ENCODE measurements at regions not wholly inside any gene's neighbourhood (a gene's known extent, or its start where the extent isn't known, plus 50 kb on each side); places are given as distances from the start of the nearest gene placed in this dataset.

- TF ChIP-seq CTCF (IDR thresholded peaks at IDR 0.05; ENCODE audit: insufficient read depth in 1 of 2, low read depth in 1 of 2, low read length in 1 of 2, severe bottlenecking in 1 of 2, unreplicated experiment in 1 of 2) = no peak
- BruUV-seq (replicated peaks) = no TSS peak
- no peaks in the 10 kb centered on the region for H3K4me1 ChIP-seq
- Mint-ChIP-seq H3K9me3 (ENCODE audit: unreplicated experiment) (no peaks in the 10 kb centered on the region), H3K27ac (ENCODE audit: unreplicated experiment) (no peak overlapping the region), H3K4me1 (ENCODE audit: low read depth, unreplicated experiment) (no peaks in the 10 kb centered on the region), H3K4me3 (ENCODE audit: unreplicated experiment) (no peak overlapping the region), H3K36me3 (ENCODE audit: insufficient read depth, unreplicated experiment) (no peaks in the 10 kb centered on the region), H3K27me3 (ENCODE audit: insufficient read depth, unreplicated experiment) (no peaks in the 10 kb centered on the region)
- ChIA-PET CTCF (no interaction called here), POLR2A (no interaction called here)
- intact Hi-C loops (cut with micrococcal nuclease; ENCODE audit: unreplicated experiment) = no loop called here
- no peaks in the 10 kb centered on the region for H3K9me3 ChIP-seq
- H3K4me3 ChIP-seq (ENCODE audit: low read depth, low read length) = no peak overlapping the region
- no peak for DNase-seq
- H3K27me3 ChIP-seq (replicated peaks; ENCODE audit: control insufficient read depth, insufficient read depth, low read length) = no peaks in the 10 kb centered on the region
- H3K36me3 ChIP-seq (ENCODE audit: control insufficient read depth, insufficient read depth, low read length) = no peaks in the 10 kb centered on the region
Observed at GRCh38 chr9:75289332-75289731, 201.0 kb downstream of the OSTF1 start.

DNA sequence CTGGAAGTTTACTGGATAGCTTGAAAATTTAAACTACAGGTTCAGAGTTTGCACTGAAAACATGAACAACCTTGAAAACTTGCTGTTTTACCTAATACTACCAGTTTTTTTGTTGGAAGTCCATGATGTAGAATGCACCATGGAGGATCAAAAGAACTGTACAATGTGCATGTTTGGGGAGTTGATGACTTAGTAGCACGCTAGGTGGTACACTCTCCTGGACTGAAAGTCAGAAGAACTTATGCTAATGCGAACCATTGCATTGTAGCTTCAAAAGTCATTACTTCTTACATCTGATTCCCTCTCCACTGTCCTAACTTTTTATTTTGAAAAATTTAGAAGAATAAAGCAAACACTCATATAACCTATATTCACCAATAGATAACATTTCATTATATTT lies 211.0 kb downstream of the OSTF1 start:
- intact Hi-C loops (cut with micrococcal nuclease; ENCODE audit: unreplicated experiment) = no loop called here
- no peak for DNase-seq
- ChIA-PET POLR2A (no interaction called here), CTCF (no interaction called here)
- no peaks in the 10 kb centered on the region for H3K27me3 Mint-ChIP-seq (ENCODE audit: insufficient read depth, unreplicated experiment)
- no peak overlapping the region for H3K4me3 Mint-ChIP-seq (ENCODE audit: unreplicated experiment)
- Histone ChIP-seq H3K36me3 (ENCODE audit: control insufficient read depth, insufficient read depth, low read length) (no peaks in the 10 kb centered on the region), H3K4me3 (ENCODE audit: low read depth, low read length) (no peak overlapping the region), H3K9me3 (no peaks in the 10 kb centered on the region), H3K4me1 (no peaks in the 10 kb centered on the region), H3K27me3 (replicated peaks; ENCODE audit: control insufficient read depth, insufficient read depth, low read length) (no peaks in the 10 kb centered on the region)
- H3K27ac Mint-ChIP-seq (ENCODE audit: unreplicated experiment) = no peak overlapping the region
- no peaks in the 10 kb centered on the region for H3K4me1 Mint-ChIP-seq (ENCODE audit: low read depth, unreplicated experiment)
- no peak for TF ChIP-seq CTCF (IDR thresholded peaks at IDR 0.05; ENCODE audit: insufficient read depth in 1 of 2, low read depth in 1 of 2, low read length in 1 of 2, severe bottlenecking in 1 of 2, unreplicated experiment in 1 of 2)
- H3K36me3 Mint-ChIP-seq (ENCODE audit: insufficient read depth, unreplicated experiment) = no peaks in the 10 kb centered on the region
- H3K9me3 Mint-ChIP-seq (ENCODE audit: unreplicated experiment) = no peaks in the 10 kb centered on the region
- no TSS peak for BruUV-seq (replicated peaks)

DNA sequence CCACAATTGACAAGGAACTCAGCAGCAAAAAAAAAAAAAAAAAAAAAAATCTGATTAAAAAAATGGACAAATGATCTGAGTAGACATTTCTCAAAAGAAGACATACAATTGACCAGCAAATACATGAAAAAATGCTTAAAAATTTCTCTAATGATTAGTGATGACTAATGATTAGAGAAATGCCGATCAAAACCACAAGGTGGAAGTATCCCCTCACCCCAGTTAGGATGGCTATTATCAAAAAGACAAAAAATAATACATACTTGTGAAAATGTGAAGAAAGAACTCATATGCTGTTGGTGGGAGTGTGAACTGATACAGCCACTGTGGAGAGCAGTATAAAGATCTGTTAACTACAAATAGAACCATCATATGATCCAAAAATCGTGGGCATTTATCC lies 245.3 kb downstream of the OSTF1 start:
- no TSS peak for BruUV-seq (replicated peaks)
- Mint-ChIP-seq H3K4me3 (ENCODE audit: unreplicated experiment) (no peak overlapping the region), H3K36me3 (ENCODE audit: insufficient read depth, unreplicated experiment) (no peaks in the 10 kb centered on the region), H3K27me3 (ENCODE audit: insufficient read depth, unreplicated experiment) (peaks cover 2% of the 10 kb centered on the region), H3K27ac (ENCODE audit: unreplicated experiment) (no peak overlapping the region), H3K9me3 (ENCODE audit: unreplicated experiment) (no peaks in the 10 kb centered on the region), H3K4me1 (ENCODE audit: low read depth, unreplicated experiment) (no peaks in the 10 kb centered on the region)
- H3K4me1 ChIP-seq = no peaks in the 10 kb centered on the region
- DNase-seq = no peak
- intact Hi-C loops (cut with micrococcal nuclease; ENCODE audit: unreplicated experiment) = no loop called here
- H3K27me3 ChIP-seq (replicated peaks; ENCODE audit: control insufficient read depth, insufficient read depth, low read length) = no peaks in the 10 kb centered on the region
- TF ChIP-seq CTCF (IDR thresholded peaks at IDR 0.05; ENCODE audit: insufficient read depth in 1 of 2, low read depth in 1 of 2, low read length in 1 of 2, severe bottlenecking in 1 of 2, unreplicated experiment in 1 of 2) = no peak
- ChIA-PET CTCF (no interaction called here), POLR2A (no interaction called here)
- no peaks in the 10 kb centered on the region for H3K9me3 ChIP-seq
- H3K4me3 ChIP-seq (ENCODE audit: low read depth, low read length) = no peak overlapping the region
- H3K36me3 ChIP-seq (ENCODE audit: control insufficient read depth, insufficient read depth, low read length) = no peaks in the 10 kb centered on the region
